ENCODE measurements at regions not wholly inside any gene's neighbourhood (a gene's known extent, or its start where the extent isn't known, plus 50 kb on each side); places are given as distances from the start of the nearest gene placed in this dataset.

GRCh38 chr12:34207858-34208257, 185.6 kb downstream of the ALG10 start:
- TF ChIP-seq MAX (IDR thresholded peaks at IDR 0.05; ENCODE audit: low read depth, low read length) (no peak), MYC (IDR thresholded peaks at IDR 0.05; ENCODE audit: low read depth, low read length) (no peak), CTCF (IDR thresholded peaks at IDR 0.05; ENCODE audit: low read depth, low read length) (no peak), POLR2A (IDR thresholded peaks at IDR 0.05; ENCODE audit: extremely low read depth, insufficient read length) (no peak)
- no peak overlapping the region for H3K4me3 ChIP-seq (ENCODE audit: low read depth, low read length)
- no peak for DNase-seq (ENCODE audit: low read depth)

- no peak overlapping the region for H3K4me3 ChIP-seq (ENCODE audit: low read depth, low read length)
- TF ChIP-seq CTCF (IDR thresholded peaks at IDR 0.05; ENCODE audit: low read depth, low read length) (no peak), MAX (IDR thresholded peaks at IDR 0.05; ENCODE audit: low read depth, low read length) (no peak), POLR2A (IDR thresholded peaks at IDR 0.05; ENCODE audit: extremely low read depth, insufficient read length) (no peak)
- no peak for DNase-seq (ENCODE audit: low read depth)
Observed at GRCh38 chr12:34208331-34209258, 186.3 kb downstream of the ALG10 start.

GRCh38 chr12:34209259-34209835, 187.1 kb downstream of the ALG10 start:
- no peak for TF ChIP-seq MAX (IDR thresholded peaks at IDR 0.05; ENCODE audit: low read depth, low read length)
- TF ChIP-seq POLR2A (IDR thresholded peaks at IDR 0.05; ENCODE audit: extremely low read depth, insufficient read length) = no peak
- TF ChIP-seq MYC (IDR thresholded peaks at IDR 0.05; ENCODE audit: low read depth, low read length) = no peak
- no peak for TF ChIP-seq CTCF (IDR thresholded peaks at IDR 0.05; ENCODE audit: low read depth, low read length)
- no peak for DNase-seq (ENCODE audit: low read depth)
- H3K4me3 ChIP-seq (ENCODE audit: low read depth, low read length) = no peak overlapping the region

- no peak for TF ChIP-seq MYC (IDR thresholded peaks at IDR 0.05; ENCODE audit: low read depth, low read length)
- no peak for TF ChIP-seq POLR2A (IDR thresholded peaks at IDR 0.05; ENCODE audit: extremely low read depth, insufficient read length)
- TF ChIP-seq CTCF (IDR thresholded peaks at IDR 0.05; ENCODE audit: low read depth, low read length) = no peak
- no peak for TF ChIP-seq MAX (IDR thresholded peaks at IDR 0.05; ENCODE audit: low read depth, low read length)
- no peak for DNase-seq (ENCODE audit: low read depth)
- no peak overlapping the region for H3K4me3 ChIP-seq (ENCODE audit: low read depth, low read length)
Observed at GRCh38 chr12:34210183-34210582, 187.9 kb downstream of the ALG10 start.

- DNase-seq (ENCODE audit: low read depth) = no peak
- TF ChIP-seq MYC (IDR thresholded peaks at IDR 0.05; ENCODE audit: low read depth, low read length) (no peak), CTCF (IDR thresholded peaks at IDR 0.05; ENCODE audit: low read depth, low read length) (no peak), POLR2A (IDR thresholded peaks at IDR 0.05; ENCODE audit: extremely low read depth, insufficient read length) (no peak), MAX (IDR thresholded peaks at IDR 0.05; ENCODE audit: low read depth, low read length) (no peak)
- H3K4me3 ChIP-seq (ENCODE audit: low read depth, low read length) = no peak overlapping the region
Observed at GRCh38 chr12:34210689-34211530, 188.6 kb downstream of the ALG10 start.
